ENCODE measurements at regions not wholly inside any gene's neighbourhood (a gene's known extent, or its start where the extent isn't known, plus 50 kb on each side); places are given as distances from the start of the nearest gene placed in this dataset.

- TF ChIP-seq, protein P1, sequence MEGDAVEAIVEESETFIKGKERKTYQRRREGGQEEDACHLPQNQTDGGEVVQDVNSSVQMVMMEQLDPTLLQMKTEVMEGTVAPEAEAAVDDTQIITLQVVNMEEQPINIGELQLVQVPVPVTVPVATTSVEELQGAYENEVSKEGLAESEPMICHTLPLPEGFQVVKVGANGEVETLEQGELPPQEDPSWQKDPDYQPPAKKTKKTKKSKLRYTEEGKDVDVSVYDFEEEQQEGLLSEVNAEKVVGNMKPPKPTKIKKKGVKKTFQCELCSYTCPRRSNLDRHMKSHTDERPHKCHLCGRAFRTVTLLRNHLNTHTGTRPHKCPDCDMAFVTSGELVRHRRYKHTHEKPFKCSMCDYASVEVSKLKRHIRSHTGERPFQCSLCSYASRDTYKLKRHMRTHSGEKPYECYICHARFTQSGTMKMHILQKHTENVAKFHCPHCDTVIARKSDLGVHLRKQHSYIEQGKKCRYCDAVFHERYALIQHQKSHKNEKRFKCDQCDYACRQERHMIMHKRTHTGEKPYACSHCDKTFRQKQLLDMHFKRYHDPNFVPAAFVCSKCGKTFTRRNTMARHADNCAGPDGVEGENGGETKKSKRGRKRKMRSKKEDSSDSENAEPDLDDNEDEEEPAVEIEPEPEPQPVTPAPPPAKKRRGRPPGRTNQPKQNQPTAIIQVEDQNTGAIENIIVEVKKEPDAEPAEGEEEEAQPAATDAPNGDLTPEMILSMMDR (IDR thresholded peaks at IDR 0.05), result no peak
- no peak for TF ChIP-seq POLR2A (IDR thresholded peaks at IDR 0.05)
These were observed 190.4 kb upstream of the CRIM1 start for GRCh38 chr2:36165132-36165531.
